Choroid plexus epithelial cell (primary cell): ENCODE measurements at regions not wholly inside any gene's neighbourhood (a gene's known extent, or its start where the extent isn't known, plus 50 kb on each side); places are given as distances from the start of the nearest gene placed in this dataset.
"Not testable (repeated sequence)": the region's sequence is repeated elsewhere in the genome, so short reads cannot be mapped to it uniquely, and the experiment has no call there.

Experiments used
- DNase-seq: peaks from one replicate; pipeline ENCODE4 v3.0.0-alpha.2; 2010; ENCODE audit warnings: low read depth
- H3K4me3 ChIP-seq: 2 replicates; pipeline ENCODE4 v1.5.1; 2011; ENCODE audit warnings: low read depth, mild to moderate bottlenecking, control low read depth, low read length, moderate library complexity
- CTCF ChIP-seq: conservative IDR thresholded peaks from 2 replicates; pipeline ENCODE4 v1.5.1; 2011; ENCODE audit warnings: low read depth, mild to moderate bottlenecking, control low read depth, inconsistent platforms, low read length, moderate library complexity

GRCh38 chr16:51531271-51531670, 380.2 kb upstream of the SALL1 start:
- DNase-seq, result no peak
- H3K4me3 ChIP-seq, result no peak overlapping the region
- no peak for TF ChIP-seq CTCF

- H3K4me3 ChIP-seq, result no peak overlapping the region
- no peak for DNase-seq
- TF ChIP-seq CTCF, result no peak
Measured at GRCh38 chr16:51527349-51527748, 376.3 kb upstream of the SALL1 start.

GRCh38 chr16:51526621-51527020, 375.6 kb upstream of the SALL1 start:
- no peak overlapping the region for H3K4me3 ChIP-seq
- no peak for TF ChIP-seq CTCF
- no peak for DNase-seq

- no peak overlapping the region for H3K4me3 ChIP-seq
- TF ChIP-seq CTCF, result peak; percentile 52
- DNase-seq, result peak; percentile 71
Measured at GRCh38 chr16:51524555-51525373, 373.7 kb upstream of the SALL1 start.

- DNase-seq, result no peak
- H3K4me3 ChIP-seq, result no peak overlapping the region
- no peak for TF ChIP-seq CTCF
Measured at GRCh38 chr16:51524070-51524469, 373.0 kb upstream of the SALL1 start.

GRCh38 chr16:51523400-51523799, 372.3 kb upstream of the SALL1 start:
- TF ChIP-seq CTCF, result no peak
- no peak overlapping the region for H3K4me3 ChIP-seq
- no peak for DNase-seq

- no peak for DNase-seq
- no peak overlapping the region for H3K4me3 ChIP-seq
- TF ChIP-seq CTCF, result no peak
Measured at GRCh38 chr16:51522902-51523301, 371.8 kb upstream of the SALL1 start.

- not testable (repeated sequence) for H3K4me3 ChIP-seq, DNase-seq
Measured at GRCh38 chr16:51516960-51517359, 365.9 kb upstream of the SALL1 start.
